CD4-positive, alpha-beta T cell treated with Interleukin-17A for 1 hour (primary cell): ENCODE measurements at regions not wholly inside any gene's neighbourhood (a gene's known extent, or its start where the extent isn't known, plus 50 kb on each side); places are given as distances from the start of the nearest gene placed in this dataset.

Experiments used
- DNase-seq: peaks from one replicate; pipeline ENCODE4 v3.0.0-alpha.2; 2020

GRCh38 chr2:30341500-30342267, 105.4 kb upstream of the LCLAT1 start:
- no peak for DNase-seq

DNA sequence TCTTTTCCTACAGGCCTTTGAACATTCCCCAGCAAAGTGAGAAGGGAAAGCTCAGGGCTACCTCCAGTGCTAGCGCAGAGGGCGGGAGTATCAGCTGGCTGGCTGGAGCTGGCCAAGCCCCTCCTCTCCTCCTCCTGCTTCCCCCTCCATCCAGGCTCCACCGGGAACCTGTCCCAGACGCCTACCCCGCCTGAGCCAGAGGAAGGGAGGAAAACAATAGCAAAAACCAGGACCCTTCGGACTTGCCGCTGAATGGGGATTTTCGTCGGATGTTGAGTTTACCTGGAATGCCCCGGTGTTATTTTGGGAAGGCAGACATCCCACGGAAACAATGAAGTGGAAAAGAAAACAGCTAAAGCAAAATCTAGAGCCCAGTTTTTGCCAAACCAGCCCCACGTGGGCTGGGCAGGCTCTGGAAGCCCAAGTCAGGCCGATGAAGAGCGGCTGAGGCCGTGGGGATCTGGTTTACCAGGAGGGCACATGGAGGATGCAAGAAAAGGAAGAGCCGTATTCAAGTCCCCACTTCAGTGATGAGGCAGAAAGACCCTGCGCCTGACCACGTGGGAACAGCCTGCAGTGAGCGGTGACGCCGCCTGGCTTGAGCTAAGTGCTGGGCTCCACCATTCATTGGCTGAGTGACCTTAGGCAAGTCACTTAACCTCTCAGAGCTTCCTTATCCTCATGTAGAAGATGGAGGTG, 100.4 kb upstream of the LCLAT1 start:
- no peak for DNase-seq

DNA sequence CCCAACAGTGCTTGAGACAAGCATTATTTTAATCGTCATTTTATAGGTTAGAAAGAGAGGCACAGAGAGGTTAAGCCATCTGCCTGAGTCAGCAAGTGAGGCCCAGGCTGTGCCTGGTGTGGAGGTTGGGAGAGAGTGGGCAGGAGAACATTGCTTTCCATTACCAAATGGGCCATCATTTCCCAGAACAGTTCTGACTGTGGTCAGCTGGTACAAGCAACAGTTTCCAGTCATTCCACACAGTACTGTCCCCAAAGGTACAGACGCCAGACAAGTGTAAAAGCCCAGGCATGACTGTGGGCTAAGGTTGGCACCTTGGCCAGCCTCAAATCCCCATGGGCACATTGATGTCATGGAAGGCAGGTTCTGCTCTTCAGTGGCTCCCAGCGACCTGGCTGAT, 98.2 kb upstream of the LCLAT1 start:
- no peak for DNase-seq

GRCh38 chr2:30349691-30350090, 97.4 kb upstream of the LCLAT1 start:
- DNase-seq: no peak

DNA sequence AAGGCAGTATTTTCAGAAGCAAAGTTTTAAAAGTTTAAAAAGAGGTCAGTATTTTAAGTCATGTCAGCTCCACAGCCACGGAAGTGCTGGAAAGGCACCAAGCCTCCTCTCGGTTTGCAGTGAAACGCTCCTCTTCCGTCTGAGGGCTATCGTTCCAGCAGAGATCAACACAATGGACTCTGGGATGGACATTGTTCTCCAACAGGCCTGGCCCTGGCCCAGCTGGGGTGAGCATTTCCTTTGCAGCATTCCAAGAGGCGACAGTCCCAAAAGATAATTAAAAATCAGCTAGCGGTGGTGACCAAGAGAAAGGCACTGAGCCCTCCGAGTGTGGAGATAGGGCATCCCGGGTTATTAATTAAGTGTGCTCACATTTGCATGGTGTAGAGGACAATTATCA, 95.9 kb upstream of the LCLAT1 start:
- no peak for DNase-seq

- DNase-seq: no peak
Observed at GRCh38 chr2:30351949-30352348, 95.1 kb upstream of the LCLAT1 start.

DNA sequence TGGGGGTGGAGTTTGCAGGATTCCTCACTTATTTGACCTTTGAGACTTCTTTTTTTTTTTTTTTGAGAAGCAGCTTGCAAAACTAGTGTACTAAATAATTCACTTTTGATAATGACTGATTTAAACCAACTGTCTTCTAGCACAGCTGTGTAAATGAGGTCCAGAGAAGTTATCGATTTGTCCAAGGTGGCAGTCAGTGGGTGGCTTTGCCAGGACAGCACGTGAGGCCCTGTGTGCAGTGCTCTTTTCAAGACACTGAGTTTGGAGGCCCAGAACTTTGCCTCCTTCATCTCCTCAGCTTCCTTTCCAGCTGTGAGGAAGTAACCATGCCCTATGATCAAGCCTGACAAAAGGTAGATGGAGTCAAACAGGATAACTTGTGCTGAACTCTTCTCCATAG, 92.9 kb upstream of the LCLAT1 start:
- DNase-seq: no peak

- DNase-seq: no peak
Observed at GRCh38 chr2:30354621-30355020, 92.4 kb upstream of the LCLAT1 start.

DNA sequence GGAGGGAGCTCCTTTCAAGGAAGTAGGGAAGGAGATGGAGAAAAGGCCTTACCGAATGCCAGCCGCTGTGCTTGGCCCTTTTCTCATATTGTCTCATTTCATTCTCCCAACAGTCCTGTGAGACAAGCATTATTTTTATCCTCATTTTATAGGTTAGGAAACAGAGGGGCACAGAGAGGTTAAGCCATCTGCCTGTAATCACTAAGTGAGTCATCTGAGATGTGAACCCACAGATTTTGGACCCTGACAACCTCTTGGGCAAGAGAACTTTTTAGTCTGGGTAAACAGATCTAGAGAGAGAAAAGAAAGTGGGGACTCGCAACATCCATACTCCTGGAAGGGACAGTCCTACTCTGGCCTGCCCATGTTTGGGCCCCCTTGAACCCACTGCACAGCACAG, 91.7 kb upstream of the LCLAT1 start:
- DNase-seq: no peak

- DNase-seq: no peak
Observed at GRCh38 chr2:30356071-30356470, 91.0 kb upstream of the LCLAT1 start.

- no peak for DNase-seq
Observed at GRCh38 chr2:30356776-30357175, 90.3 kb upstream of the LCLAT1 start.

- no peak for DNase-seq
Observed at GRCh38 chr2:30358351-30358750, 88.7 kb upstream of the LCLAT1 start.

DNA sequence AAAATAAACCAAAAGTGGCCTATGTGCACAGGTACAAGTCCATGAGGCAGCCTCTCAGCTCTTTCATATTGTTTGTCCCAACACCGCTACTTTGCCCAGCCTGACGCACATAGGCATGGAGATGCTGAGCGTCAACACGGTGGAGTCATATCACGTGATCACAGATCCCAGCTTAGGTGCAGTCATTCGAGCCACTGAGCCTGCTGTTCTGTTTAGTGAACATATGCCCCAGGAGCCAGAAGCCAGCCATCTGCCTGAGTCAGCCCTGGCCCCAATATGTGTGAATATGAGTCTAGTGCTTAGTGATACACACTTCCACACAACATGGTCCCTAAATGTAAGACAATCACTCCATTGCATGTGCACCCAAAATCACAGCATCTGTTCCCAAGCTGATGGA, 88.2 kb upstream of the LCLAT1 start:
- DNase-seq: no peak

GRCh38 chr2:30359644-30360167, 87.3 kb upstream of the LCLAT1 start:
- no peak for DNase-seq

DNA sequence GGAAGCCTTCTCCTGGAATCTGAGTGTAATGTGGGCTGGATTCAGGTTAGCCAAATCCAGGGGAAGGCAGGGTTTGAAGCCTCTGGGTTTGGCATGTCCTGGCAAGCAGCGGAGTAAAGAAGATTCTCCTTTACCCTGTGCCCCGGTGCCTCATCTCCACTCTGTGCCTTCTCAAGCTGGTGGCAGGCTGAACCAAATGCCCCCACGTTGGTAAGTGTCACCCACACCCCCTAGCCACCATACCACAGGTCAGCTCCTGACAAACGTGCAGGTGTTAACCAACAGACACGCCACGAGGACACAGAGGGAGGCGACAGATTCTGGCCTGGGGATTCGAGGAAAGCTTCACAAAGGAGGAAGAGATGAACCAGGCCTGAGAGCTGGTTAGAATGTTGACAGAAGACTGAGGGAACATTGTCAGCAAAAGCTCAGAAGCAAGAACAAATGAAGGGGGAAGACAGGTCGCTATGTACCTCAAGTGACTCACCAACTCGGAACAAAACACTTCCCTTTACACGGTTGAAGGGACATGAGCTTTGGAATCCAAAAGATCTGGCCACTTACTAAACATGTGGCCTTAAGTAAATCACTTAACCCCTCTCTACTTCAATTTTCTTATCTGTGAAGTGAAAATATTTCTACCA, 85.2 kb upstream of the LCLAT1 start:
- DNase-seq: no peak

DNA sequence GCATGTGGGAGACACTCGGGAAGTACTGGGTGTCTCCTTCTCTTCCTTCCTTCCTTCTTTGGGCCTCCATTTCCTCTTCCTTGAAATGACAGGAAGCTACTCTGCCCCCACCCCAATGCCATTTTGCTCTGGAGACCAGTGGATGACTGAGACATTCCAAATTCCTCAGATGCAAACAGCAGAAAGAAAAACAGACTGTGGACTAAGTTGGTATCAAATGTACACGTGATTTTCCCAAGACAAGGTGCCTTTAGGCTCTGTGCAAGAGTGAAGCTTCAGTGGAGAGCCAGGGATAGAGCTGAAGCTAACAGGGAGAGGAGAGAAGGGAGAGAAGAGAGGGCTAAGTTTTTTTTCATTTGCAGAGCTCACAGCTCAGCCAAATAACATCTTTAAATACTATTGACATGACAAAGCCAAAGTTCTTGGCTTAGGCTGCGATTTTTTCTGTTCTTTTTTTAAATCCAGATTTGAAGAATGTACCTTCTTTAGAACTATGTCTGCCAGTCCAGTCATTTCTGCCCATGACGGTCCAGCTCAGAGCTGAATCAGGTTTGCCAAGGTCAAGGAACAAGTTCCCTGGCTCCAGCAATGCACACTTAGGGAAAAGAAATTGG, 84.5 kb upstream of the LCLAT1 start:
- no peak for DNase-seq

- no peak for DNase-seq
Observed at GRCh38 chr2:30363406-30363805, 83.6 kb upstream of the LCLAT1 start.

GRCh38 chr2:30365201-30365600, 81.8 kb upstream of the LCLAT1 start:
- DNase-seq: no peak

DNA sequence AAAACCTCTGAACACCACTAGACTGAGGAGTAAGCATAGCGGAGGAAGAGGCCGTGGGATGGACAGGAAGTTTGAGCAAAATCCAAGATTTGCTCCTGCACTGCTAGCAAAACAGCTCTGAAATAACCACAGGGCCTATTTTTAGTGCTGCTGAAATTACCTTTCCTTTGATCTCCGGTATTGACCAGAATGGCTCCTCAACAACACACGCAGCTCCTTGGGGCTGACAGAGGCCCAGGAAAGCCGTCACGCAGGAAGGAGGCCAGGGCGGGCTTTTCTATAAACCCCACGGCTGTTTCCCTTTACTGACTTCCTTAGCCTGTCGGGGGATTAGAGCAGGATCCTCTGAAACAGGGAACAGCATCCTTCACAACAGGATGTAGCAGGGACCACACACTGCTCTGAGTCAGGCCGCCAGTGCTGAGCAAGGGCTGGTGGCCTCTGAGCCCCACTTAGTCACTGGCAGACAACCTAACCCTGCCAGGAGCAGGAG, 80.8 kb upstream of the LCLAT1 start:
- peak; percentile 4 for DNase-seq

DNA sequence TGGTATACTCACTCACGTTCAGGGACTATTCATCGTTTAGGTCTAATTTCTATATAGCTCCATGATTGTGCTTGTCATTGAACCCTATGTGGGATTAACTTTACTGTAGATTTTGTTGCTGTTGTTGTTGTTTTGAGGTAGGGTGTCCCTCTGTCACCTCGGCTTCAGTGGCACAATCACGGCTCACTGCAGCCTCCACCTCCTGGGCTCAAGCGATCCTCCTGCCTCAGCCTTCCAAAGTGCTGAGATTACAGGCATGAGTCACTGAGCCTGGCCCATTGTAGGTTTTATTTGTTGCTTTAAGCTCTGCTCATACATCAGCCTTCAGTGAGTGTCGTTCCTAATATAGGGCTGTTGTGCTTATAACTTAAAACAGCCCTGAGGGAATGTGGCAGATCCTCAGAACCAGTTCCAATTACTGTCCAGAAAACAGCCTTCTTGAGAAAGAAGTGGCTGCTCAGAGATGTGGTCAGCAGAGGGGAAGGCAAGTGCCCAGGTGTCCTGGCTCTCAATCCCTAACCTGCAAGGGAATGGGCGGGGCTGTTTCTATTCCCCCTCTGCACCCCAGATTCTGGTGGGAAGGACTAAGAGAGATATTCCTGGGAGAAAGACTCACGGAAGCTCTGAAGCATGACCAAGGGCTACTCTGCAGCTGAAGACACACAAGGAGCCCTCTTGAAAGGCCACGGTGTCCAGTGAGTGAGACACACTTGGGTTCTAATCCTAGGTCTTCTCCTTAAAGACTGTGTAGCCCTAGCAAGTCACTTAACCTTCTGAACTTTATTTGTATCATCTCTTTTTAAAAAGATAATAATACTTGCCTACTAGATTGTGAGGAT, 79.6 kb upstream of the LCLAT1 start:
- DNase-seq: no peak

DNA sequence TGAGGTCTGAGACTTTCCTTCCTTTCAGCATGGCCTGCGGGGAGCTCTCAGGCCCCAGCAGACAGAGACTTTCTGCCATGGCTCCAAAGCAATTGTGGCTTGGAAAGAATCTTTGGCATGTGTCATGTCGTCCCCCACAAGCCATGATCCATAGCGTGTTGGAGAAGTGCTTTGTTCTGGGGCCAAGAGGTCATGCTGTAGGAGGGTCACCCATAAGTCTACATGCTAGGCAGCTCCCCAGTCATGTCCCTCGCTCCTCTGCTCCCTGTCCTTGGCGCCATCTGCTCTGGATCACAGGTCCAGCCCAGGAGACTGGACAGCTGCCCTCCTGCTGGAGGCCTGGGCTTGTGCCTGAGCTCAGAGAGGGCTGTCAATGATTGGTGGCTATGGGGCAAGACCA, 78.8 kb upstream of the LCLAT1 start:
- no peak for DNase-seq

GRCh38 chr2:30371028-30371689, 75.9 kb upstream of the LCLAT1 start:
- no peak for DNase-seq
